AG10803 (cell line): ENCODE measurements at regions not wholly inside any gene's neighbourhood (a gene's known extent, or its start where the extent isn't known, plus 50 kb on each side); places are given as distances from the start of the nearest gene placed in this dataset.
A peak's percentile ranks its signal among the peaks of the same experiment; 100 is the strongest.

Experiments used
- DNase-seq: peaks from one replicate; pipeline ENCODE4 v3.0.0; 2010; ENCODE audit warnings: low read depth
- H3K4me3 ChIP-seq: 2 replicates; pipeline ENCODE4 v1.5.1; 2011; ENCODE audit warnings: mild to moderate bottlenecking, low read length, control low read depth
- CTCF ChIP-seq: conservative IDR thresholded peaks from 2 replicates; pipeline ENCODE4 v1.5.1; 2011; ENCODE audit warnings: mild to moderate bottlenecking, low read length, control low read depth, inconsistent platforms

- no peak for TF ChIP-seq CTCF
- H3K4me3 ChIP-seq: no peak overlapping the region
- no peak for DNase-seq
These were observed 238.3 kb upstream of the PLSCR5 start for GRCh38 chr3:146843476-146843875.

GRCh38 chr3:146839727-146840375, 234.7 kb upstream of the PLSCR5 start:
- DNase-seq: no peak
- no peak overlapping the region for H3K4me3 ChIP-seq
- TF ChIP-seq CTCF: no peak

GRCh38 chr3:146838221-146838620, 233.1 kb upstream of the PLSCR5 start:
- peak; percentile 31 for DNase-seq
- no peak for TF ChIP-seq CTCF
- H3K4me3 ChIP-seq: no peak overlapping the region

- TF ChIP-seq CTCF: no peak
- peak; percentile 61 for DNase-seq
- no peak overlapping the region for H3K4me3 ChIP-seq
These were observed 229.8 kb upstream of the PLSCR5 start for GRCh38 chr3:146834917-146835316.

GRCh38 chr3:146832857-146833458, 227.8 kb upstream of the PLSCR5 start:
- no peak for TF ChIP-seq CTCF
- no peak for DNase-seq
- no peak overlapping the region for H3K4me3 ChIP-seq

- H3K4me3 ChIP-seq: no peak overlapping the region
- no peak for DNase-seq
- no peak for TF ChIP-seq CTCF
These were observed 226.5 kb upstream of the PLSCR5 start for GRCh38 chr3:146831659-146832058.

- no peak for TF ChIP-seq CTCF
- no peak for DNase-seq
- no peak overlapping the region for H3K4me3 ChIP-seq
These were observed 225.1 kb upstream of the PLSCR5 start for GRCh38 chr3:146830231-146830630.
